Activated CD8-positive, alpha-beta memory T cell treated with anti-CD3 and anti-CD28 coated beads for 4 hours (primary cell): ENCODE measurements at regions not wholly inside any gene's neighbourhood (a gene's known extent, or its start where the extent isn't known, plus 50 kb on each side); places are given as distances from the start of the nearest gene placed in this dataset.
"Not testable (repeated sequence)": the region's sequence is repeated elsewhere in the genome, so short reads cannot be mapped to it uniquely, and the experiment has no call there.

Experiments used
- DNase-seq, 2 donors: peaks; one replicate each; pipeline ENCODE4 v3.0.0-alpha.2; 2020; ENCODE audit warnings: low read depth in 2 of 2

DNA sequence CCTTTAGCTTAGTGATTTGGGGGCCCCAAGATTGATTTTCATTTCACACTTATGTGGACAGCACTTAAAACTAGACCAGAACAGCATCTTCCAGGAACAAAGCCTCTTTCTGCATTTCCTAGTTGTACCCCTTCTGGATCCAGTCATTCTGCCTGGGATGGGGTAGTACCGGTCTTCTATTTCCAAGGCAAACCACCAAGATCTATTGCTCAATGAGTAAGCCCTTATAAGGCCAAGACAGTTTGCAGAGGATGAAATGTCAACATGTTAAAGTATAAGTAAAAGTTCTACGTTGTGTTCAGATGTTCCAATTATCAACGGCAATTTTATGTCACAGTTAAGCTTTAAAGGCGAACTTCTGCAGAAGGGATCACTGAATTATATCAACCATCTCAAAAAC is 106.9 kb upstream of the ZNF746 start:
- no peak for DNase-seq

DNA sequence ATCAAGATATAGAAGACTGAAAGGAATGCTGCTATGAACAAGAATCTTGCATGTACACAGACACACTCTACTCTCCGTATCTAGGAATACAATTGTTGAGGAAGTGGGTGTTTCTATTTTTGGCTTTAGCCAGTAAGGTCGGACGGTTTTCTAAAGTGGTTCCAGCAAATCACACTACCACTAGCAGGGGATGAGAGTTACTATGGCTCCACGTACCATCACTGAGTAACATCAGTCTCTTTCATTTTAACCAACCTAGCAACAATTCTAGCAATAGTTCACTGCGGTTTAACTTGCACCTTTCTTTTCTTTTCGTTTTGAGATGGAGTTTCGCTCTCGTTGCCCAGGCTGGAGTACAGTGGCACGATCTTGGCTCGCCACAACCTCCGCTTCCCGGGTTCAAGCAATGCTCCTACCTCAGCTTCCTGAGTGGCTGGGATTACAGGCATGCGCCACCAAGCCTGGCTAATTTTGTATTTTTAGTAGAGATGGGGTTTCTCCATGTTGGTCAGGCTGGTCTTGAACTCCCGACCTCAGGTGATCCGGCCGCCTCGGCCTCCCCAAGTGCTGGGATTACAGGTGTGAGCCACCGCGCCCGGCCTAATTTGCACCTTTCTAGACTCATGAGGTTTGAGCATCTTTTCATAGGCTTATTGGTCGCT is 103.2 kb upstream of the ZNF746 start:
- not testable (repeated sequence) for DNase-seq

DNA sequence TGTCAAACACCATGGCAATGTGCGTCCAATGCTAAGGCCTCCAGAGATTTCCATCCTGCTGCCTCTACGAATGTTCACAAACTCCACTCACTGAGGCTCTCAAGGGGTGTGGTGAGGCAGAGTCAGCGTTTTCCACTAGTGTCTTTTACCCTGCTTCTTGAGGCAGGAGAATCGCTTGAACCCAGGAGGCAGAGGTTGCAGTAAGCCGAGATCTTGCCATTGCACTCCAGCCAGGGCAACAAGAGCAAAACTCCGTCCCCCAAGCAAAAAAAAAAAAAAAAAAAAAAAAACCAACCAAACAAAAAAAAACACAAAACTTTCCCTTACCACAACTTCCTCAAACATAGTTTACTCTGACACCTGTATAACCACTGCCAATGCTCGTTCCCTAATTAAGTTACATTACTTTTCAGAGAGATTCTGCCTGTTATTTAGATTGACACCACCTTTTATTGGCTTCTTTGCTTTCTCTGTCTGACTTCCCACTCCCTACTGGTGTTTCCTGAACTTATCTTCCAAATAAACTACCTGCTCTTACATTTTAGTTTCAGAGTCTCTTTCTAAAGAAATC is 102.1 kb upstream of the ZNF746 start:
- DNase-seq, result no peak

DNA sequence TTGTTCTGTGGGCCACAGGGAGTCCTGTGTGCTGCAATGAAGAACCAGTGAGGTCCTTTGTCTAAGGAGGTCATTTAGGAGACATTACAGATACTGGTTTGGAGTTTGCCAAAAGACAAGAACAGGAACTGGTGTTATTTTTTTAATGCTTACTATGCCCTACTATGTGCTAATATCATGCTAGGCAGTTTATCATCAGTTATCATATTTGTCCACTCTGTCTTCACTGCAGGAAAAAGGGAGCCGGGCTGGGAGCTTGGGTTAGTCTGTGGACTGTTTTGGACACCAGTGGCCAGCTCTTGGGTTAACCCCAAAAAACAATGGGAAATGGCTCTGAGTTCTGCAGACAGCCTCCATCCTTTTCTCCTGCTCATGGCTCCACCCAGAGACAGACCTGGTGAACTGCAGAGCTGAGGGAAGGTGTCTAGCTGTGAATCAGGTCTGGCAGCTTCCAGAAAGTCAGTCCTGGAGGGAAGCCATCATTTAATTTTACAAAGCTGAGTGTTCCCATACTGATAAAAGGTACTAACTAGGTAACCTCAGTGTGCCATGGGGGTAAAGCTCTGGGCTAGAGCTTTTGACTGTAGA is 101.2 kb upstream of the ZNF746 start:
- DNase-seq, result no peak

DNA sequence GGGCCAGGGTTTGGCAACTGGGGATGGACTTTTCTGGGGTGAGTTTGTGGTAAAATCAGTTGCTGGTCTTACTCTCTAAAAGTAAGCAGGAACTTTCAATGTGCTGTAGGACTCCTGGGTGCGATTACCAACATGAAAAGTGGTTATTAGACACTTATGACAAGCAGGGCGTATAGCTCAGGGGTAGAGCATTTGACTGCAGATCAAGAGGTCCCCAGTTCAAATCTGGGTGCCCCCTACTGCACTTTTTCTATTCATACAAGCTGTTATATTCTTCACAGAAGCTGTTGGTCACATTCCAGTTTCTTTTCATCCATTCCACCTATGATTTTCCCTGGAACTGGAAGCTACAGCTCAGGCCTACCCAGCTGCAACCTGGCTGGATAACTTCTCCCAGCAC is 100.2 kb upstream of the ZNF746 start:
- not testable (repeated sequence) for DNase-seq

DNA sequence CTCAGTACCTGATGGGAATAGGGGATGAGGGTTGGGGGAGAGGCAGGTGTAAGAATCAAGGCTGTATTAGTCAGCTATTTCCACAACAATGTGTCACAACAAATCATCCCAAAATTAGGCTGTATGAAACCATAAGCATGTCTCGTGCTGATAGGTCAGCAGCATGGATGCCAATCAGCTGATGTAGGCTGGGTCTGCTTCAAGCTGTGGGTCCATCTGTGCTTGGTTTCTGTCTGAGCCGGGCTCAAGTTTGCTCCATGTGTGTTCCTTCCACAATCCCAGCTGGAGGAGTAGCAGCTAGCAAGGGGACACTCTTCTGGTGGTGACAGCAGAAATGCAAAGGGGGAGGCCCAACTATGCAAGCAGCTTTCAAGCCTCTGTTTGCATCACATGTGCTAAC is 97.9 kb upstream of the ZNF746 start:
- DNase-seq, result no peak

DNA sequence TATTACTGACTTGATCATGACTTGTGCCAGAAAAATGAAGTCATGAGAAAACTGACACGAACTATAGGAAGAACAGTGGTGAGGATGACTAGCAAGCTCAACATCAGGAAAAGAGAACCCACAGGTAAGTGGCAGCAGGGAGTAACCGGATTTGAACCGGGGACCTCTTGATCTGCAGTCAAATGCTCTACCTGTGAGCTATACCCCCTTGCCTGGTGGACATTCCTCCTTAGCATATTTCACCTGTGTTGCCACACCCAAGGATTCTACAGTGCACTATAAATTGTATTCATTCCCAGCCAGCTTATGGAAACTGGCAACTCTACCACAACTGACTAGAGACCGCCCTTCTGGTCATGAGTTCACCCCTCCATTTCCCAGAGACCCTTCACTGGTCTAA is 97.5 kb upstream of the ZNF746 start:
- no peak for DNase-seq

DNA sequence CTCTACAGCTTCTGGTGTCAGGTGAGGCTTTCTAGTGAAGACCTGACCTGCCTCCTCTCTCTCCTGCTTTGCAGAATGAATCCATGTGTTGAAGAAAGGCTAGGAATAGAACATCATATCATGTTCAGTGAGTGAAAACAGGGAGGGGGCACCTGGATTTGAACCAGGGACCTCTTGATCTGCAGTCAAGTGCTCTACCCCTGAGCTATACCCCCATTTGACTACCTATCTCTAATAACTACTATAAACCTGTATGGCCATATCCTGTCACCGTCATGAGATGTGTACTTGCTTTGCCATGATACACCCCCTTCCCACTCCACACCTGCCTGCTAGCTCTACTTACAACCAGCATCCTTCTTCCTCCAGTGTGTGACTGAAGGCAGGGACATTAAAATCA is 91.3 kb upstream of the ZNF746 start:
- DNase-seq, result no peak

DNA sequence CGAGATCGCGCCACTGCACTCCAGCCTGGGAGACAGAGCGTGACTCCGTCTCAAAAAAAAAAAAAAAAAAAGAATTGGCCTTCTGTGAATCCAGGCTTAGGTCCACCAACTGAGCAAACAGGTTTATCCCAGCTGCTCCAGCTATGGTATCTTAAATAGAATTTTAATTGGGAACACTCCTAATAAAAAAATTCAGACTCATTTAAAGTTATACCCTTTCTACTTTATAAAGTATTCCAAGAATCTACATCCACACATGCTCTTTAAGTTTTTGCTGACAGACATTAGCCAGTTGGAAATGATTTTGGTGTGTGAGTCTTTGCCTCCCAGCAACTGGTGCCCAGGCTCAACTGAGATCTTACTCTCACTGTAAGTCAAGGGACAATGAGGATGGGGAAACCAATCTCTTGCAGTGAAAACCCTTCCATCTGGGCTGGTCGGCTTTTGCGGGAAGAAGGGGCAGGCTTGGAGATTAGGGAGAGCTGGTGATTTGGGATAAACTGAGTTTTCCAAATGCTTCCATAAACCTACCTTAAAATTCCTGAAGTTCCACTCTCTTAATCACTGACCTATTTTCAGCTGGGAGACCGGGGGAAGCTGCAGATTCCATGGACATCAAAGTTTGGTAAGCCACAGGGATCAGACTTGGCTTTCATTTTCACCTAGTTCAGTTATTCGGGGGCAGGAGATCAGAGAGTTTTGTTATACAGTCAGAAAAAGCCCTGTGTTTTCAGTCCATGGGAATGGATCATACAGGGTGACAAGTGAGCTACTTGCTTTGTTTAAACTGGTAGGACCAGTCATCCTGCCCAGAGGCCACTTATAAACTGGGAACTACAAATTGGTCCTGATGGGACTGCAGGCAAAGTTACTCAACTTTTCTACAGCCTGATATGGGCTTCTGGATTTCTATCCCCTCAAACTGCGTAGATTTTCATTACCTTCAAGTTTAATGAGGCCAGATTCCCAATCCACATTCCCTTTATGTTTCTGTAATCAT is 89.3 kb upstream of the ZNF746 start:
- DNase-seq, result no peak

DNA sequence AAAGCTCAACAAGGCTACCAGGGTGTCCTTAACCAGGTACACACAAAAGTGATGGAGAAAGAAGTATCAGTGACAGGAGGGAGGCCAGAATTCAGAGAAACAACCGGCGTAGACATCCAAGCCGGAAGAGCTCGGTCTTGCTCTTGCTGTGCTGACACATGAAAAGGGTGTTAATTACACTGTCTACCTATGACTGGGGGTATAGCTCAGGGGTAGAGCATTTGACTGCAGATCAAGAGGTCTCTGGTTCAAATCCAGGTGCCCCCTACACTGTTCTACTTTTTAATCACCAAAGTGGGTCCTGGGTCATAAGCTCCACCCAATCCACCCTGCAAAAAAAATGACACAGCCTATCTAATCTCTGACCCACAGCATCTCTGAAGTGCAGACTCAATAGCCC is 86.9 kb upstream of the ZNF746 start:
- no peak for DNase-seq

DNA sequence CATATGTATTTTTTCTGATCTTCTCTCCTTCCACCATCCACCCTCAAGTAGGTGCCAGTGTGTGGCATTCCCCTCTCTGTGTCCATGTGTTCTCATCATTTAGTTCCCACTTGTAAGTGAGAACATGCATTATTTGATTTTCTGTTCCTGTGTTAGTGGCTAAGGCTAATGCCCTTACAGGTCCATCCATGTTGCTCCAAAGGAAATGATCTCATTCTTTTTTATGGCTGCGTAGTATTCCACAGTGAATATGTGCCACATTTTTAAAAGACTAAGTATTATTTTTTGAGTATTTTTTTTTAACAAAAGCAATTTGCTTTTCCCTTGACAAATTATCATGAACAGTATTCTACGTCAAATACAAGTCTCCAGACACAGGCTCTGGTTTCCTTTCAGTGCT is 86.4 kb upstream of the ZNF746 start:
- DNase-seq, result no peak

DNA sequence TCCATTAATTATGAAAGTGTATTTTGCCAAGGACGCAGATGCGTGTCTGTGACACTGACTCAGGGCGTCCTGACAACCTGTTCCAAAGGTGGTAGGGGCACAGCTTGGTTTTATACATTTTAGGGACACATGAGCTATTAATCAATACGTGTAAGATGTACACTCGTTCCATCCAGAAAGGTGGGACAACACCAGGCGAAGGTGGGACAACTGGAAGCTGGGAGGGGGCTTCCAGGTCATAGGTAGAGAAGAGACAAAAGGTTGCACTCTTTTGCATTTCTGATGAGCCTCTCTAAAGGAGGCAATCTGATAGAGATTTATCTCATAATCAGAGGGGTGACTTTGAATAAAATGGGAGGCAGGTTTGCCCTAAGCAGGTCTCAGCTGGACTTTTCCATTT is 82.7 kb upstream of the ZNF746 start:
- no peak for DNase-seq

DNA sequence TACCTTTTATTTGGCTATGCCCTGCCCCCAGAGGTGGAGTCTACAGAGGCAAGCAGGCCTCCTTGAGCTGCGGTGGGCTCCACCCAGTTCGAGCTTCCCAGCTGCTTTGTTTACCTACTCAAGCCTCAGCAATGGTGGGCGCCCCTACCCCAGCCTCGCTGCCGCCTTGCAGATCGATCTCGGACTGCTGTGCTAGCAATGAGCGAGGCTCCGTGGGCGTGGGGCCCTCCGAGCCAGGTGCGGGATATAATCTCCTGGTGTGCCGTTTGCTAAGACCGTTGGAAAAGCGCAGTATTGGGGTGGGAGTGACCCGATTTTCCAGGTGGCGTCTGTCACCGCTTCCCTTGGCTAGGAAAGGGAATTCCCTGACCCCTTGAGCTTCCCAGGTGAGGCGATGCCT is 81.8 kb upstream of the ZNF746 start:
- DNase-seq, result not testable (repeated sequence)

DNA sequence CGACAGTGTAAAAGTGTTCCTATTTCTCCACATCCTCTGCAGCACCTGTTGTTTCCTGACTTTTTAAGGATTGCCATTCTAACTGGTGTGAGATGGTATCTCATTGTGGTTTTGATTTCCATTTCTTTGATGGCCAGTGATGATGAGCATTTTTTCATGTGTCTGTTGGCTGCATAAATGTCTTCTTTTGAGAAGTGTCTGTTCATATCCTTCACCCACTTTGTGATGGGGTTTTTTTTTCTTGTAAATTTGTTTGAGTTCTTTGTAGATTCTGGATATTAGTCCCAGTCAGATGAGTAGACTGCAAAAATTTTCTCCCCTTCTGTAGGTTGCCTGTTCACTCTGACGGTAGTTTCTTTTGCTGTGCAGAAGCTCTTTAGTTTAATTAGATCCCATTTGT is 76.8 kb upstream of the ZNF746 start:
- DNase-seq, result not testable (repeated sequence)

DNA sequence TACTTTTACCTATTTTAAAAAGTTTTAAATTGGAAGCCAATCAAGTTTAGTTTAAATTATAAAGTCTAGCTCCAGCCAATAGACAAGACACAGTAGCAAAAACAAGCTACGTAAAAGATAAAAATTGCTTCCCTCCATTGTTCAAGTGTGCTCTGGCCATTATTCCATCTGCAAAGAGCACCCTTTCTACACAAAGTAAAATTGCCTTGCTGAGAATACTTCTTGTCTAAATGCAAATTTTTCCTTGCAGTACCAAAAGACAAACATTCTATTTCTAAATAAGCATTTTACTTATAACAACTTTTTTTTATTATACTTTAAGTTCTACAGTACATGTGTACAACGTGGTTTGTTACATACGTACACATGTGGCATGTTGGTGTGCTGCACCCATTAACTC is 75.9 kb upstream of the ZNF746 start:
- no peak for DNase-seq

DNA sequence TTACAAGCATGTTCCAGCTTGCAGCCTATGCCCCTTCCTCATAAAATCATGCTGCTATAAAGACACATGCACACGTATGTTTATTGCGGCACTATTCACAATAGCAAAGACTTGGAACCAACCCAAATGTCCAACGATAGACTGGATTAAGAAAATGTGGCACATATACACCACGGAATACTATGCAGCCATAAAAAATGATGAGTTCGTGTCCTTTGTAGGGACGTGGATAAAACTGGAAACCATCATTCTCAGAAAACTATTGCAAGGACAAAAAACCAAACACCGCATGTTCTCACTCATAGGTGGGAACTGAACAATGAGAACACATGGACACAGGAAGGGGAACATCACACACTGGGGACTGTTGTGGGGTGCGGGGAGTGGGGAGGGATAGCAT is 75.3 kb upstream of the ZNF746 start:
- DNase-seq, result not testable (repeated sequence)

DNA sequence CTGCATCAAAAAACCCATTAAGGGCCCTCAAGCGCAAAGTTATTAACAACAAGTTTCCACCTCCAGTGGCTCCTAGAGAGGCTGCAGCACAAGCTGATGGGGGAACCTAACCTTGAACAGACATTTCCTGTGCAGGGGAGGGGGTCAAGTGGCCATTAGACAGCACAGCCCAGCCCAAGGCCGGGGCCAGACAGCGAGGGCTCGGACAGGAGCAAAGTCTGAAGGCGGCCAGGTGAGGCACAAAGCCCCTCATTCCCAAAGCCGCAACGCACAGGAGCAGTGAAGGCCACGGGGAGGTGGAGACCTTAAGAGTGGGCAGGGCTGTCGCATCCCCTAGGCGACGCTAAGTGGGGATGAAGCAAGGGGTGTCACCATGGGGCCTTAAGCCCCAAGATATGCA is 73.2 kb upstream of the ZNF746 start:
- no peak for DNase-seq

DNA sequence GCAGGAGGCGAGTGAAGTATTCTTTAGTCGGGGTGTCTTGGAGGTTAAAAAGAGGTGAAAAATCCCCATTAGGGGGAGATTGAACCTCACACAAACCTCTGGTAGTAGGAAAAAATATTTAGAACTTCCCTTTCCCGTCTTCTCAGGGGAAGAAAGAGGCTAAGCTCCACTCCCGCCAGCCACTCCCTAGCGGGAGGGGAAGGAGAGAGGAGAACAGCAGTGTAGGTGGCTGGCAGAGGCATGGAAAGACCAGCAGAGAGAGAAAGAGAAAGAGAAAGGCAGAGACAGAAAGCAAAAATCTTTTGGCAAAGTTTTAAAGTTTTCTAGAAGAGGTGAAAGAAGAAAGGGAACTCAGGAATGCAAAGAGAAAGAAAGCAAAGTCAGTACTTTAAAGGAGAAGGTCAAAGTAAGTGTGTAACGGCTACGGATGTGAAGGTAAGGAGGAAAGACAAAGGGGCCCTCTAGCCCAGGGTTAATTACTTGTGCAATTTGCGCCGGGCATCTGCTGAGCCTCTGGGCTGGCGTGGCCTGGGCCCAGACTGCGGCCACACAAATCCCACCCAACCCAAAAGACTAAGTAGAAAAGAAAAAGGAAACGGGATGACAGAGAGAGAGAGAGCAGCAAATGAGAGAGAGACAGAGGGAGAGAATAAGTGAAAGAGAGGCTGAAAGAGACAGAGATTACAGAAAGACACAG is 72.3 kb upstream of the ZNF746 start:
- DNase-seq, result no peak

DNA sequence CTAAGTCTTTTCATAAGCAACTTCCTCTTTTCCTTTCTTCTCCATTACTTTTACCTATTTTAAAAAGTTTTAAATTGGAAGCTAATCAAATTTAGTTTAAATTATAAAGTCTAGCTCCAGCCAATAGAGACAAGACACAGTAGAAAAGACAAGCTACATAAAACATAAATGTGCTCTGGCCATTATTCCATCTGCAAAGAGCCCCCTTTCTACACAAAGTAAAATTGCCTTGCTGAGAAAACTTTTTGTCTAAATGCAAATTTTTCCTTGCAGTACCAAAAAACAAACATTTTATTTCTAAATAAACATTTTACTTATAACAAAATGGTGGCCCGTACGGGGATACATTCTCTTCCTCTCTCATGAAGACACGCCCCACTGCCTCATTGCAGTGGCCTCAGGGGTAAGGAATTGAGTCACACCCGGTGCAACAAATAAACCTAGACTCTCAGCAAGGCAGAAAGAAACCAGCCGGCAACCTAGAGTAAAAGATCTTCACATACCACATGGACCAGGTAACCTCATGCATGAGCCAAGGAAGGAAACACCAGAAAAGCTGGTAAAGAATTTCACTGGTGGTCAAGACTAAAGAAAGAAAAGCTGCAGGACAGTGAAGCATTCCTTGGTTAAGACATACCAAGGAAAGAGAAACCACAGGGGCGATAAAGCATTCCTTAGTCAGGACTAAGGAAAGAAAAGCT is 71.6 kb upstream of the ZNF746 start:
- no peak for DNase-seq

DNA sequence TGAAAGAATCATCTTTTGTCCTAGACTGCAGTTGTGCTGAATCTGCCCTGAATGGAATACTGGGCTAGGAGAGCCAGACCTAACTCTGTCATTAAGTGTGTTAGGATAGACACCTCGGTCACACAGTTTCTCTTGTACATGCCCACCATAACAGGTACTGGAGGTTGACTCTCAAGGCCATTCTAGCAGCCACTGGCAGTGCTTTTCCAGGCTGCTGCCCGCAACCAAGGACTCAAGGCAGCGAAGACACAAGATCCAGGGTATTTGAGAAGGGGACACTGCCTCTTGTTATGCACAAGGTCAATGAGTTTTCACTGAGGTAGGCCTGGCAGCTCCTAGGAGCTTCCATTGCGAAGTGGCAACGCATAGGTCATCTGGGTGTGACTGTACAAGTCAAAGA is 70.6 kb upstream of the ZNF746 start:
- DNase-seq, result no peak

DNA sequence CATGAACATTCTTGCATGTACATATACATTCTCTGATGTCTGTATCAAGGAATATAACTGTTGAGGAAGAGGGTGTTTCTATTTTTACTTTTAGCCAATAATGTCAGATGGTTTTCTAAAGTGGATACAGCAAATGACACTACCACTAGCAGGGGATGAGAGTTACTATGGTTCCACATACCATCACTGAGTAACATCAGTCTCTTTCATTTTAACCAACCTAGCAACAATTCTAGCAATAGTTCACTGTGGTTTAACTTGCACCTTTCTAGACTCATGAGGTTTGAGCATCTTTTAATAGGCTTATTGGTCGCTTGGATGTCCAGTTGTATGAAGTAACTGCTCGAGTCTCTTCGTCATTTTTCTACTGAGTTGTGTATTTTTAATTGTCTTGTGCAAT is 68.5 kb upstream of the ZNF746 start:
- DNase-seq, result no peak

DNA sequence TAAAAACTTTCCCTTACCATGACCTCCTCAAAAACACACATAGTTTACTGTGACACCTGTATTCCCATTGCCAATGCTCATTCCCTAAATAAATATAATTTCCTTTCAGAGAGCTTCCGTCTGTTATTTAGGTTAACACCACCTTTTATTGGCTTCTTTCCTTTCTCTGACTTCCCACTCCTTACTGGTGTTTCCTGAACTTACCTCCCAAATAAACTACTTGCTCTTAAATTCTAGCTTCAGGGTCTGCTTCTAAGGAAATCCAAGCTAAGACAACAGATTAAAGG is 67.4 kb upstream of the ZNF746 start:
- no peak for DNase-seq
